Esophagus muscularis mucosa (tissue), 4 donors: ENCODE measurements at regions not wholly inside any gene's neighbourhood (a gene's known extent, or its start where the extent isn't known, plus 50 kb on each side); places are given as distances from the start of the nearest gene placed in this dataset.

Experiments
- EP300 ChIP-seq: sonication (generic); formaldehyde crosslinking; IDR thresholded peaks from one replicate; pipeline ENCODE4 v1.6.1; 2017; ENCODE audit warnings: antibody characterized with exemption
- POLR2A ChIP-seq: fragments of 450-650 bp; IDR thresholded peaks from one replicate; pipeline ENCODE4 v1.6.1; 2017; ENCODE audit warnings: antibody characterized with exemption, moderate library complexity, mild to moderate bottlenecking, low read depth
- POLR2AphosphoS5 ChIP-seq, 2 donors: sonication (generic); formaldehyde crosslinking; IDR thresholded peaks; one replicate each; pipeline ENCODE4 v1.6.1; 2017; ENCODE audit warnings: antibody characterized with exemption in 2 of 2
- TF ChIP-seq, protein P1 (sequence below), 3 experiments: fragments of 200-600 bp in 2 of 3; fragments of 450-650 bp in 1 of 3; sonication (generic) in 2 of 3; IDR thresholded peaks; one replicate each; pipeline ENCODE4 v1.5.1; 2017 to 2019; ENCODE audit warnings: antibody characterized with exemption in 3 of 3, mild to moderate bottlenecking in 2 of 3, moderate library complexity in 1 of 3

DNA sequence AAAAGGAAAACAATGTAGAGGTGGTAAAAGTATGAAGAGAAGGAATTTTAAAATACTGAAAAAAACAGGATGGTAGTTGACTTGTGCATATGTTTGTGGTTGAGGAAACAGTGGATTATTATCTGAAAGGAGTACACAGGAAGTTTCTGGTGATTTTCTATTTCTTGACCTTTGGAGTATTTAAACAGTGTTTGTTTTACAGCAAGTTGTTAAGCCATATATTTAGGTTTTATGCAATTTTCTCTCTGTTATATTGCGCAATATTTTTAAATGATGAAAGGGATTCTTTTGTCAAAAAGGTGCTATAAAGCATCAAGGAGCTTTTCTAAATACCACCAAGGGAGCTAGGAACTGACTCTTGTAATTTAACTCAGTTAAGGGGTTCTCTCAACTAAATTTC lies 343.1 kb upstream of the MAOA start:
- TF ChIP-seq, protein P1, sequence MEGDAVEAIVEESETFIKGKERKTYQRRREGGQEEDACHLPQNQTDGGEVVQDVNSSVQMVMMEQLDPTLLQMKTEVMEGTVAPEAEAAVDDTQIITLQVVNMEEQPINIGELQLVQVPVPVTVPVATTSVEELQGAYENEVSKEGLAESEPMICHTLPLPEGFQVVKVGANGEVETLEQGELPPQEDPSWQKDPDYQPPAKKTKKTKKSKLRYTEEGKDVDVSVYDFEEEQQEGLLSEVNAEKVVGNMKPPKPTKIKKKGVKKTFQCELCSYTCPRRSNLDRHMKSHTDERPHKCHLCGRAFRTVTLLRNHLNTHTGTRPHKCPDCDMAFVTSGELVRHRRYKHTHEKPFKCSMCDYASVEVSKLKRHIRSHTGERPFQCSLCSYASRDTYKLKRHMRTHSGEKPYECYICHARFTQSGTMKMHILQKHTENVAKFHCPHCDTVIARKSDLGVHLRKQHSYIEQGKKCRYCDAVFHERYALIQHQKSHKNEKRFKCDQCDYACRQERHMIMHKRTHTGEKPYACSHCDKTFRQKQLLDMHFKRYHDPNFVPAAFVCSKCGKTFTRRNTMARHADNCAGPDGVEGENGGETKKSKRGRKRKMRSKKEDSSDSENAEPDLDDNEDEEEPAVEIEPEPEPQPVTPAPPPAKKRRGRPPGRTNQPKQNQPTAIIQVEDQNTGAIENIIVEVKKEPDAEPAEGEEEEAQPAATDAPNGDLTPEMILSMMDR (IDR thresholded peaks at IDR 0.05), result no peak
- no peak for TF ChIP-seq POLR2AphosphoS5 (IDR thresholded peaks at IDR 0.05)
- TF ChIP-seq POLR2A, result no peak
- TF ChIP-seq EP300, result no peak
